ENCODE measurements at regions not wholly inside any gene's neighbourhood (a gene's known extent, or its start where the extent isn't known, plus 50 kb on each side); places are given as distances from the start of the nearest gene placed in this dataset.
"Not testable (repeated sequence)": the region's sequence is repeated elsewhere in the genome, so short reads cannot be mapped to it uniquely, and the experiment has no call there.

DNA sequence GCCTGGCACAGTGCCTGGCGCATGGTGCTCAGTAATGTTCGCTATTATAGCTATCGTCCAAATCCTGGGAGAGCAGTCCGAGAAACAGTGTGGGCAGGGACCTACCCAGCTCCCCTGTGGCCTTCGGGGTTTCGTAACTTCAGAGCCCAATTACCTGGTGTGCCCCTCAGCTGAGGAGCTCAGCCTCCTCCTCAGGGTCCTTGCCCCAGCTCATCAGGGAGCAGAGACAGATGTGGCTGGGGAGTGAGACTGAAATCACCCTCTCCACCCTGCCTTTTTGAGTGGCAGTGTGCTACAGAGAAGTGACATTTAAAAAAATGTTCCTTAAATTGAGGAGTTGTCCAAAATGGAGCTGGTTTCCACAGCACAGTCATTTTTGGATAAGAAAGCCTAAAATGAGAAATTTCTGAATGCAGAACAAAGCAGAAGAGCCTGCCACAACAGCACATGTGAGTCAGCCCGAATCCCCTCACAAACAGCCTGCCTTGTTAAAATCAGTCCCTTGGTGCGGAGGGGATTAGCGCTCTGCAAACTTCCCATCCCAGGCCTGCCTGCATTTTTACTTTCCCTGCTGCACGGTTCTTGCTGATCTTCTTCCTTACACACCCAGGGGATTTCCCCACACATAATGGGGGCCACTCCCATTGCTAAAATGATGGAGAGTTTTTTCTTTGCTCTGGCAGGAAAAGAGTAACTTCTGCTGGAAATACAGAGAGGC is 78.1 kb upstream of the PITX1 start:
- DNase-seq: no peak

DNA sequence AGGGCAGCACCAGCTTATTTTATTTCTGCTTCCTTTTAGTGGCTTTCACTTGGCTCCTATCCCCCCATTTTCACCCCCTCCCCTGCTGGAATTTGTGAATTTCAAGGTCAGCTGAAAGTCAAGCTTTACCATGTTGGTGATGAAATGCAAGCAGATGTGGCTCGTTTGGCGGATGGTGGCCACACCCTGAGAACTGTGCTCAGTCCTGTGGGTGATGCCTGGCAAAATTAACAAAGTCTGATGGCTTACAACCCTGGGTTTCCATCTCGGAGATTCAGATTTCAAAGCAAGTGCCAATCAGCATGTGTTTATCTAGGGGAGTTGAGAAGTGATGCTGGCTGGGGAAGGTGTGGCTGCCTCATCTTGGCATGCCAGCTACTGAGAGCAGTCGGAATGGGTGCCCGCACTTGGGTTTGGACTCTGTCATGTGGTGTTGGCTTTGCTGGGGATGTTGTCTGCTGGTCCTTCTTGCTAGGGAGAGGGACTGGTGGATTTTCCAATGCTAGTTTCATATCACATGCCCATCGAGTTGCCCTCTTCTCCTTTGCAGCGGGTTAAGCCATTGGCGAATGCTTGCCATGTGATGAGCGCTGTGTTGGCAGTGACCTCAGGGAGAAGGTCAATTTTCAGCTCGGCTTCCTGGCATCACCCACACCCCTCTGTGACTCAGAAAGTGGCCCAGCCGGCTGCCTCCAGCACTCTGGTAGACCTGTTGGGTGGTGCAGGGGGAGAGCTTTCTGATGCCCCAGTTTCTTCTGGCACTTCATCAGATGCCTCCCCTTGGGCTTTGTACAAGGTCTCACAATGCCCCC is 77.0 kb upstream of the PITX1 start:
- DNase-seq: no peak

DNA sequence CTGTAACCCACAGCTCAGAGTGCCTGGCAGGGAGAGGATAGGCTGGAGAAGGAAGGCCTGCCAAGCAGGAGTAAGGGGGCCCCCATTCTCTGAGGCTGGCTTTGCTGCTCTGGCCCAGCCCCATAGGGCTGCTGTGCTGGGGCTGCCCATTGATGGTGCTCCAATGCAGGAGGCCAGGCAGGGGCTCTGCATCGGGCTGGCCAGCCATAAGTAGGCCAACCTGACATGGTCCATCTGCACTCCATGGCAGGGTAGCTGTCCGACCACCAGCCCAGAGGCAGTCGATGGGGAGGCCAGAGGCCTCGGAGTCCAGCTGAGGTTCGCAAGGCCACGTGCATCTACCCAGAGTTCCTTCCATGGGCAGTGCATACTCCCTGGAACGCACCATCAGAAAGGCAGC is 75.0 kb upstream of the PITX1 start:
- DNase-seq: no peak

DNA sequence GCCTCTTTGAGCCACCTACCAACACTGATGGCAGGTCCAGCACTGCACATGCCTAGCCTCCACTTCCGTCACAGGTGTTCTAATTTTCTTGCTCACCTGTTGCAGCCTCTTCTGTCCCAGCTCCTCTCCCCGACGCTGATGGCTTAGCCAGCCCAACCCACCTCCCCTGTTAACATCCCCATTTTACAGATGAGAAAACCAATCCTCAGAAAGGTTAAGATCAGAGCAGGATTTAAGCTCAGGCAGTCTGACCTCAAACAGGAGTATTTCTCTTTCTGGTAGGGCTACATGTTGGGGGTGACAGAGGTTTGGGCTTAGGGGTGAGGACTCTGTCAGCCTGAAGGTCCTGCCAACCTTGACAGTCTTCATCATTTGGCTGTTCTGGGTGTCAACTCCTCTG is 74.5 kb upstream of the PITX1 start:
- no peak for DNase-seq

DNA sequence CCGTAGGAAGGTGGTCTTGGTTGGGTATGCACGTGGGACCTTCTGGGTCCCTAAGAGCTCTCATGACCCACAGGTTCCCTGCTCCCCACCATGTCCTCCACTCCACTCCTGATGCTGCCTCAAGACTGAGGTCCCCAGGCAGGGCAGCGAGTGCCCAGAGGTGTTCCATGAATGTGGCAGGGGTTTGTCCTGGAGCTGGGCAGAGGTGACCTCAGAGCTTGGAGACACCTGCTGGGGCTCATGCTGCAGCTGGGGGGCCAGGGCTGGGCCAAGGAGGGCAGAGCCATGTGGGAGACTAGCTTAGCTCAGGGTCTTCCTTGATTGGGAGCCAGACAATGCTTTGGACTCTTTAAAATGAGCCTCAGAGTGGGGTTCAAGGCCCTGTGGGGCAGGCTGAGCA is 74.0 kb upstream of the PITX1 start:
- no peak for DNase-seq

- DNase-seq: no peak
Observed at GRCh38 chr5:135106610-135107471, 72.8 kb upstream of the PITX1 start.

DNA sequence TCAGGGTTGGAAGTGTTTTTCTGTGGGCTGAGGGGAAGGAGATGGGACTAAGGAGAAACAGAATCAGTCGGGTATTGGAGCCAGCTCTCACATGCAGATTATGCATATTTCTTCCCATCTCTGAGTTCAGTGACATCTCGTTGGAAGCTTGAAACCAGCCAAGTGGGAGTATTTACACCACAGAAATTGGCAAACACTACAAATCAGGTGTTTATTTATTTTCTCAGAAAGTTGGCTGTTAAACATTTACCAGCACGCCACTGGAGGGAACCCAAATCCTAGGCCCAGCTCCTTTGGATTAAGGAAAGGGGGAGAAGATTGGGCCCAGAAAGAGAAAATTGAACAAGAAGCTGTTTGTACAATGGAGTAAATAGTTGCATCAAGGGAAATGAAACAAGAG is 72.1 kb upstream of the PITX1 start:
- no peak for DNase-seq

- no peak for DNase-seq
Observed at GRCh38 chr5:135105105-135105484, 71.1 kb upstream of the PITX1 start.

DNA sequence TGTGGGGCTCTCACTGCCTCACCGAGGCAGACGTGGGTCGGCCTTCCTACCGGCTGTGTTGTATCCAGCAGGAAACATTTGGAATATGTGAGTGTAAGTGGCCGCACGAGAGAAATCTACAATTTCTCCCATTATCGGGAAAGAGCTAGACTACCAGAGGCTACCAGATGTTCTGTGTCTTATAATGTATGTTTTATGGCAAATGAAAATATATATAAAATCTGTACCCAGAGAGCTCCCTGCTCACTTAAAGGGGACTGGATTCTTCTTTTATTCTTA is 69.5 kb upstream of the PITX1 start:
- no peak for DNase-seq

- no peak for DNase-seq
Observed at GRCh38 chr5:135102716-135103574, 68.9 kb upstream of the PITX1 start.

DNA sequence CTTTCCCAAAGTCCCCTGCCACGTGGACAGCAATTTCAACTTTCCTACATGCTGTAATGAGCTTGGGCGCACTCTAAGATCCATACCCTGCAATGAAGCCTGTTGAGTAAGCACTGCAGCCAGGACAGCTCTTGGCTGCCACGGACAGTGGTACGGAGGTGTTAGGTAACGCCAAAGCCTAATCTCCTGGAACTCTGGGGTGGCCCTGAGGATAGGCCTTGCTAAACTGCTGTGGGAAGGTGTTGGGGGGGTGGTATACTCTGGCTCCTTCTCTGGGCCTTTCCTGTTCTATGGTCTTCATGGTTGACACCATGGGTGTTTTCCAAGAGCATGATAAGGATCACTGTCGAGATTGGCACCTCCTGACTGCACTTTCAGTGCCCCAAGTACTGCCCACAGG is 66.4 kb upstream of the PITX1 start:
- DNase-seq: no peak

- DNase-seq: no peak
Observed at GRCh38 chr5:135100011-135100410, 66.0 kb upstream of the PITX1 start.

GRCh38 chr5:135097390-135097789 is 63.4 kb upstream of the PITX1 start:
- no peak for DNase-seq

DNA sequence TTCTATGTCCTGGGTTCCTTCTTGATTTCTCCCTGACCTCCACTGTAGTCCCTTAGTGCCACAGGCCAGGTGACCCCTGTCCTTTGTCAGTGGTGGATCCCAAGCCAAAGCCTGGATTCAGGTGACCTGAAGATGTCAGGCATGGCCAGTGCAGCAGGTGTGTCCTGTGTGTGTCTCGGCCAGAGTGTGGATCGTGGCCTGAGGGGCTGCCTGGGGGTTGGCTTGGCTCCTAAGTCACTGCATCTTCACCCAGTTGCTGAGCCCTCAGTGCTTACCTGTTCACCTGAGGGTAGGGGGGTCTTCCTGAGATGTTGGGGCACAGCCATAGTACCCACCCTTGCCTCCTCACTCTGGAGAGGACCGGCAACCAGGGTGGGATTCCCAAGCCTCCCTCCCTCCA is 61.8 kb upstream of the PITX1 start:
- DNase-seq: no peak

DNA sequence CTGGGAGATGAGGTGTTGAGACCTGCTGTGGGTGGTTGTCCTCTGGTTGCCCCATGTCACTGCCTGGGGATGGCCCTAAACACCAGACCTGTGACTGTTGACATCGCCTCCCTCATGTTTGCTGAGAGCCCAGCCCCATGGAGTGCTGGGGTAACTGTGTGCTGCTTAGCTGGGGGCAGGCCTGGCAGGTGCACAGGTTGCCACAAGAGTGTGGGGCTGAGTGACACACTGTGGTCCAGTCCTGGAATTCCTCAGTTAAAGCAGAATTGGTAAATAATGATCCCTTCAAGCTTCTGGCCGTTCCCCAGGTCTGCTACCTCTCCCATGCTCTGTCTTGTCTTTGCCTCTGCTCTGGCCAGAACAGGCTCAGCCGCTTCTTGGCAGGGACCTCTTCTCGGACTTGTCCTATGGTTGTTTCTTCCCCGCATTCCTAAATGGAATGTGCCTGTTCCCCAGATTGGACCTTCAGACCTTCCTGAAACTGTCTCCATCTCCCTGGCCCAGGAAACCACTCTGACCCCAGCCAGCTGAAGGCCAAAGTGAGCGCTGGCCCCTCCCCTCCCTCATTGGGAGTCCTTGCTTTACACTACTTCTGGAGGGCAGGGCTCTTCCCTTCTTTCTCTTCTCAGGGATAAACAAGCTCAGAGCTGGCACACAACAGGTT is 61.2 kb upstream of the PITX1 start:
- DNase-seq: no peak

GRCh38 chr5:135094339-135095051 is 60.5 kb upstream of the PITX1 start:
- DNase-seq: no peak

GRCh38 chr5:135093483-135093882 is 59.5 kb upstream of the PITX1 start:
- DNase-seq: not testable (repeated sequence)

DNA sequence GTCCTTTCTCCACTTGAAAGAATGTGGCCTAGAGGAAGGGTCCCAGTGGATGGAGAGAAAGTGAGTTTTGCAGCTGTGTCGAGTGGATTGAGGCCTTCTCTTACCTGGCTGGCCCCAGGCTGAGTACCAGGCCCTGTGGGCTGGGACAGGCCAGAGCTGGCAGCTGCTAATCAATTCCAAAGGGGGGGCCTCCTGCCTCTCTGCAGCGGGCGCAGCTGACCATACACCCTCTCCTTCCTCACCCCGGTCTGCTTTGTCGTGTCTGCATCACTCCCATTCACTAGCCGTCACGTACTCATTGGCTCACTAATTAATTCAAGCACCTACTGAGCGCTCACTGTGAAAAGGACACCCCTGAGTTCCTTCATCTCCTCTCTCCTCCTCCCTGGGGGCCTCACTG is 58.4 kb upstream of the PITX1 start:
- no peak for DNase-seq

DNA sequence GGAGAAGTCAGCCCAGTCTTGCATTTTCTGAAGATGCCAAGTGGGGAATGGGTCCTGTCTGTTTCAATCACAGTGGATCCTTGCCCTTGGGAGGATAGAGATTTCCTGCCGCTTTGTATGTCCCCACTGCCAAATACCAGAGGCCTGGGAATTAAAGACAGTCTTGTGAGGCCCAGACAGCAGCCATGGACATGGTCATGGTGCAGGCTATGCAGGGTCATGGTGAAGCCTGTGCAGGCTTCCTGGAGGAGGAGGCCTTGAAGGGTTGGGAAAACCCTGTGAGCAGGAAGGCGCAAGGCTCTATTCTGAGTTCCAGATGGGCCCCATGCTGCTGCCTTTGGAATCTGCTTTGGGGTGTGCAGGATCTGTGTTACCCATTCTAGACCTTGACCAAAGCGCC is 57.3 kb upstream of the PITX1 start:
- no peak for DNase-seq

- DNase-seq: no peak
Observed at GRCh38 chr5:135089912-135090311, 55.9 kb upstream of the PITX1 start.

GRCh38 chr5:135088911-135089310 is 54.9 kb upstream of the PITX1 start:
- DNase-seq: no peak

DNA sequence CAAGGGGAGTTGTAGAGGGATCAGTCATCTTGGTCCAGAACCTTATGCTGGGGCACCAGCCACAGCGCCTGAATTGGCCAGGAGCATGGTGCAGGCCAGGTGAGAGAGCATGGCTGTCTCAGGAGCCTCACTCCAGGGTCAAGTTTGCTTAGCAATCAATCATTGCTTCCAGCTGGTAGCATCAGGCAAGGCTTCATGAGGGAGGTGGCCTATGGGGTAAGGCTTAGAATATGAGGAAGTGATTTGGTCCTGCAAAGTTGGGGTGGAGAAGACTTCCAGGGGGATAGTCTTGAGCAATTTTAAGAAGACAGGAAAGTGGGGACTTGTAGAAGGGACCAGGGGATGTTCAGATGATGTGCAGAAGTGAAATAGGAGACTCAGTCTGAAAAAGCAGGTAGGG is 53.9 kb upstream of the PITX1 start:
- no peak for DNase-seq
